ENCODE measurements at regions not wholly inside any gene's neighbourhood (a gene's known extent, or its start where the extent isn't known, plus 50 kb on each side); places are given as distances from the start of the nearest gene placed in this dataset.
A peak's percentile ranks its signal among the peaks of the same experiment; 100 is the strongest.

DNA sequence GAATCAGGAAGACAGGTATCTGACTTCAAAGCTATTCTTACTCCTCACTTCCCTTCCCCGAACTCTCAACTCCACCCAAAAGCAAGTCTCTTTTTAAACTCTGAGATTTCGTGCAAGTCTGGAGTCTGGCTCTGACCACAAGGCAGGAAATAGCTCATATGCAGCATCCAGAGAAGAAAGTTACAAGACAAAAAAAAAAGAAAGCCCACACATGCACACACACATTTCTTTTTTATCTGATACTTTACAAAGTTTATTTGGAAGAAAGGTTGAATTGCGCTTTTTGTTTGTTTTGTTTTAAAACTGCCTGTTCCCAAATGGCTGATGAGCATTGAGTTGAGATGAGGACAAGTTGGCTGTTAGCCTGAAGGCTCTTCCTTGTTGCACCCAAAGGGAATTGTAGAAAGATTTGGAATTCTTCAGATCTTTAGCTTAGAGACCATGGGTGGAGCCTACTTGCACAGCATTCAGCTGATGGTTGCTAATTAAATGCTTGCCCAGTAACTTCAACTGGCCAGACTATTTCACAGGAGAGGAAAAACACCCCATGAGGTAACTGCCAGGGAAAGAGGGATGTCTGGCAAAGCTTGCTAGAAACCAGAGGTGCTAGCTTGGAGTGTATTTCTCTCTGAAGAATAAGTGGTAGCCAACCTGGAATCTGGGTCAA is 490.3 kb downstream of the TTLL7 start (continued):
- TF ChIP-seq SMC3 (IDR thresholded peaks at IDR 0.05; ENCODE audit: borderline replicate concordance, low read length) (peak; percentile 19; the same call in 1 of the 2 replicates), BHLHE40 (IDR thresholded peaks at IDR 0.05; ENCODE audit: borderline replicate concordance in 1 of 2, low read depth in 2 of 2, low read length in 1 of 2) (peak in 1 of 2 experiments; percentile 38; a peak in 1 of 4 replicates), FOXM1 (IDR thresholded peaks at IDR 0.05; ENCODE audit: low read depth, low read length) (peak; percentile 98), ZZZ3 (IDR thresholded peaks at IDR 0.05; ENCODE audit: control insufficient read depth, insufficient read length, low read depth) (no peak), PAX5 (IDR thresholded peaks at IDR 0.05; ENCODE audit: borderline replicate concordance, low read depth, low read length) (0 out of 2 replicates have a peak, but pooled peaks have one; percentile 37), MAX (IDR thresholded peaks at IDR 0.05; ENCODE audit: low read depth, low read length) (no peak), MTA3 (IDR thresholded peaks at IDR 0.05; ENCODE audit: borderline replicate concordance, low read length) (peak; percentile 88; the same call in 1 of the 2 replicates), IKZF1 (conservative IDR thresholded peaks at IDR 0.05) (peak; percentile 55), NR2C1 (IDR thresholded peaks at IDR 0.05) (no peak), DPF2 (IDR thresholded peaks at IDR 0.05) (0 out of 2 replicates have a peak, but pooled peaks have one; percentile 28), ZNF384 (IDR thresholded peaks at IDR 0.05; ENCODE audit: borderline replicate concordance, low read depth, low read length) (peak; percentile 87), ETV6 (conservative IDR thresholded peaks at IDR 0.05 in 1 of 2, IDR thresholded peaks at IDR 0.05 in 1 of 2; ENCODE audit: borderline replicate concordance in 1 of 2, low read depth in 1 of 2) (peak in 1 of 2 experiments; percentile 88; a peak in 2 of 4 replicates), RUNX3 (IDR thresholded peaks at IDR 0.05; ENCODE audit: low read length) (peak; percentile 99), RELB (IDR thresholded peaks at IDR 0.05; ENCODE audit: low read depth) (peak; percentile 49; the same call in 1 of the 2 replicates), TCF12 (IDR thresholded peaks at IDR 0.05; ENCODE audit: low read depth, low read length) (0 out of 2 replicates have a peak, but pooled peaks have one; percentile 45), MEF2A (IDR thresholded peaks at IDR 0.05; ENCODE audit: insufficient read depth, low read depth, low read length) (peak; percentile 88), GABPA (IDR thresholded peaks at IDR 0.05; ENCODE audit: low read depth) (peak; percentile 58; the same call in 1 of the 2 replicates), EED (IDR thresholded peaks at IDR 0.05; ENCODE audit: low read depth) (peak; percentile 91), E2F8 (IDR thresholded peaks at IDR 0.05; ENCODE audit: low read depth, partially characterized antibody) (no peak), MEF2B (IDR thresholded peaks at IDR 0.05; ENCODE audit: partially characterized antibody, poor library complexity, severe bottlenecking) (peak; percentile 46), TCF7 (IDR thresholded peaks at IDR 0.05; ENCODE audit: borderline replicate concordance) (peak; percentile 92), CHD2 (IDR thresholded peaks at IDR 0.05; ENCODE audit: borderline replicate concordance, low read depth, low read length) (no peak), KAT2A (conservative IDR thresholded peaks at IDR 0.05; ENCODE audit: control insufficient read depth, low read depth, low read length) (no peak)
- TF ChIP-seq, protein P1, sequence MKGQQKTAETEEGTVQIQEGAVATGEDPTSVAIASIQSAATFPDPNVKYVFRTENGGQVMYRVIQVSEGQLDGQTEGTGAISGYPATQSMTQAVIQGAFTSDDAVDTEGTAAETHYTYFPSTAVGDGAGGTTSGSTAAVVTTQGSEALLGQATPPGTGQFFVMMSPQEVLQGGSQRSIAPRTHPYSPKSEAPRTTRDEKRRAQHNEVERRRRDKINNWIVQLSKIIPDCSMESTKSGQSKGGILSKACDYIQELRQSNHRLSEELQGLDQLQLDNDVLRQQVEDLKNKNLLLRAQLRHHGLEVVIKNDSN (IDR thresholded peaks at IDR 0.05; ENCODE audit: borderline replicate concordance, extremely low read length, insufficient read depth, low read depth, low read length): no peak
